Panc1 (cell line): ENCODE measurements at regions not wholly inside any gene's neighbourhood (a gene's known extent, or its start where the extent isn't known, plus 50 kb on each side); places are given as distances from the start of the nearest gene placed in this dataset.

Source experiments
- ATAC-seq: fragments of 200-7000 bp; cut with Tn5 transposase; 2 replicates; pipeline ENCODE4 v1.9.1; 2020; ENCODE audit warnings: mild to moderate bottlenecking, moderate library complexity
- BruUV-seq: library from RNA; stranded (reverse); fragments of 400-500 nt; replicated peaks from 2 replicates; lab custom pipeline; 2021; lab: Mats Ljungman, UMichigan
- CTCF ChIA-PET: fragments of 300-600 bp; sonication (Branson Sonifier 250); formaldehyde crosslinking; loops from one replicate; lab custom pipeline; 2022; ENCODE audit warnings: antibody characterized with exemption; lab: Charles Lee
- POLR2A ChIA-PET: fragments of 300-600 bp; sonication (Branson Sonifier 250); formaldehyde crosslinking; loops from one replicate; lab custom pipeline; 2022; ENCODE audit warnings: antibody characterized with exemption; lab: Charles Lee
- DNase-seq: peaks from one replicate; pipeline ENCODE4 v3.0.0-alpha.2; 2010; ENCODE audit warnings: low read depth, low spot score
- H3K27ac ChIP-seq: 2 replicates; pipeline ENCODE4 v1.5.1; 2011; ENCODE audit warnings: mild to moderate bottlenecking, low read length, inconsistent platforms
- H3K27me3 ChIP-seq: fragments of 200-500 bp; sonication (Bioruptor generic); 2 replicates; pipeline ENCODE4 v1.6.0; 2014; ENCODE audit warnings: low read length, inconsistent platforms; ENCODE audit not compliant: control insufficient read depth, insufficient read depth
- H3K36me3 ChIP-seq: fragments of 200-500 bp; sonication (Bioruptor generic); 2 replicates; pipeline ENCODE4 v1.5.1; 2014; ENCODE audit warnings: inconsistent platforms, mild to moderate bottlenecking, low read length, moderate library complexity; ENCODE audit not compliant: control insufficient read depth, insufficient read depth
- H3K4me1 ChIP-seq: 2 replicates; pipeline ENCODE4 v1.5.1; 2011; ENCODE audit warnings: inconsistent platforms, mild to moderate bottlenecking, low read length, moderate library complexity; ENCODE audit not compliant: control insufficient read depth, insufficient read depth
- H3K4me3 ChIP-seq, 2 experiments: 2 replicates each; pipeline ENCODE4 v1.5.1; 2011 to 2012; ENCODE audit warnings: low read depth in 2 of 2, low read length in 2 of 2, mild to moderate bottlenecking in 2 of 2, inconsistent platforms in 1 of 2, moderate library complexity in 1 of 2
- H3K9me3 ChIP-seq: fragments of 200-500 bp; sonication (Bioruptor generic); 2 replicates; pipeline ENCODE4 v1.5.1; 2014; ENCODE audit warnings: low read depth, mild to moderate bottlenecking, inconsistent platforms, low read length, moderate library complexity; ENCODE audit not compliant: control insufficient read depth, insufficient read depth
- POLR2AphosphoS5 ChIP-seq: IDR thresholded peaks from 2 replicates; pipeline ENCODE4 v1.6.1; 2012; ENCODE audit warnings: mild to moderate bottlenecking, low read depth, low read length, moderate library complexity
- SIN3A ChIP-seq: IDR thresholded peaks from 2 replicates; pipeline ENCODE4 v1.6.1; 2012; ENCODE audit warnings: low read depth, mild to moderate bottlenecking, low read length, moderate library complexity, borderline replicate concordance; ENCODE audit not compliant: insufficient read depth
- TCF7L2 ChIP-seq: IDR thresholded peaks from 2 replicates; pipeline ENCODE4 v1.6.1; 2011; ENCODE audit warnings: mild to moderate bottlenecking, low read depth, low read length, inconsistent platforms
- in situ Hi-C: cut with HindIII; loops from 2 replicates; pipeline ENCODE4 v1.10.0; 2016; ENCODE audit warnings: low sequenced_read_pairs, low pct_unique_long_range_greater_than_20kb
- intact Hi-C: fragments of 100-400 bp; cut with micrococcal nuclease; formaldehyde crosslinking; loops from one replicate; pipeline ENCODE4 v1.10.0; 2022; ENCODE audit not compliant: unreplicated experiment
- TF ChIP-seq, protein P1 (sequence below), 2 experiments: IDR thresholded peaks; 2 replicates each; pipeline ENCODE4 v1.6.1; 2011 to 2012; ENCODE audit warnings: low read depth in 2 of 2, control low read depth in 1 of 2, low read length in 1 of 2, mild to moderate bottlenecking in 1 of 2, moderate library complexity in 1 of 2; ENCODE audit not compliant: insufficient read depth in 1 of 2
- TF ChIP-seq, protein P2 (sequence below): fragments of 450-650 bp; IDR thresholded peaks from 2 replicates; pipeline ENCODE4 v1.5.1; 2017; ENCODE audit warnings: mild to moderate bottlenecking

DNA sequence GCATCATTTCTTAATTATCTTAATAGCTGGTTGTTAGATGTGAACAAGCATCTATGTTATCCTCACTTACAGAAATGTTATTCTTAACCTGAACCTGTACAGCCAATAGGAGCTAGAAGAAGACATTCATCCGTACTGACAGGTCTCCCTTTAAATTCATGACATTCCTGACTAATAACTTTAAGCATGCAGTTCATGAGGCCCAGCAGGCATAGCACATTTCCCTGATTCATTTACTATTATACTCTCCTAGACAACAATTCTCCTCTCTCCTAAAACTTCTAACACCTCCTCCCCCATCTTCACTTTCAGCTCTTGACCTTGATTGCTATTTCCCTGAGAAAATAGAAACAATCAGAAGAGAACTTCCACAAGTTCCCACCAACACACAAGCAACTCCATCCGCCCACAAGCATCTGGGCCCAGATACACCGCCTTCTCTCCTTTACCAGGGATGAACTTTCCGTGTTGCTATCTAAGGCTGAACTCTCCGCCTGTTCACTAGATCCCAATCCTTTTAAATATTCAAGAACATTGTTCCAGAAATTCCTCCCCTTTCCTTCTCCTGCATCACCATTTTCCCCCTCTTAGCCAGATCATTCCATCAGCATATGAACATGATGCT is 62.9 kb upstream of the SPRED1 start:
- intact Hi-C loops = no loop called here
- DNase-seq = no peak

GRCh38 chr15:38190501-38190900 is 62.1 kb upstream of the SPRED1 start:
- ATAC-seq (no peak), DNase-seq (no peak)
- no peak overlapping the region for H3K4me3 ChIP-seq
- intact Hi-C loops = no loop called here
- no TSS peak for BruUV-seq
- ChIA-PET CTCF (no interaction called here), POLR2A (no interaction called here)
- H3K27ac ChIP-seq = no peak overlapping the region
- TF ChIP-seq, protein P1, sequence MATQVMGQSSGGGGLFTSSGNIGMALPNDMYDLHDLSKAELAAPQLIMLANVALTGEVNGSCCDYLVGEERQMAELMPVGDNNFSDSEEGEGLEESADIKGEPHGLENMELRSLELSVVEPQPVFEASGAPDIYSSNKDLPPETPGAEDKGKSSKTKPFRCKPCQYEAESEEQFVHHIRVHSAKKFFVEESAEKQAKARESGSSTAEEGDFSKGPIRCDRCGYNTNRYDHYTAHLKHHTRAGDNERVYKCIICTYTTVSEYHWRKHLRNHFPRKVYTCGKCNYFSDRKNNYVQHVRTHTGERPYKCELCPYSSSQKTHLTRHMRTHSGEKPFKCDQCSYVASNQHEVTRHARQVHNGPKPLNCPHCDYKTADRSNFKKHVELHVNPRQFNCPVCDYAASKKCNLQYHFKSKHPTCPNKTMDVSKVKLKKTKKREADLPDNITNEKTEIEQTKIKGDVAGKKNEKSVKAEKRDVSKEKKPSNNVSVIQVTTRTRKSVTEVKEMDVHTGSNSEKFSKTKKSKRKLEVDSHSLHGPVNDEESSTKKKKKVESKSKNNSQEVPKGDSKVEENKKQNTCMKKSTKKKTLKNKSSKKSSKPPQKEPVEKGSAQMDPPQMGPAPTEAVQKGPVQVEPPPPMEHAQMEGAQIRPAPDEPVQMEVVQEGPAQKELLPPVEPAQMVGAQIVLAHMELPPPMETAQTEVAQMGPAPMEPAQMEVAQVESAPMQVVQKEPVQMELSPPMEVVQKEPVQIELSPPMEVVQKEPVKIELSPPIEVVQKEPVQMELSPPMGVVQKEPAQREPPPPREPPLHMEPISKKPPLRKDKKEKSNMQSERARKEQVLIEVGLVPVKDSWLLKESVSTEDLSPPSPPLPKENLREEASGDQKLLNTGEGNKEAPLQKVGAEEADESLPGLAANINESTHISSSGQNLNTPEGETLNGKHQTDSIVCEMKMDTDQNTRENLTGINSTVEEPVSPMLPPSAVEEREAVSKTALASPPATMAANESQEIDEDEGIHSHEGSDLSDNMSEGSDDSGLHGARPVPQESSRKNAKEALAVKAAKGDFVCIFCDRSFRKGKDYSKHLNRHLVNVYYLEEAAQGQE (IDR thresholded peaks at IDR 0.05; ENCODE audit: insufficient read depth in 1 of 2, low read depth in 2 of 2, low read length in 1 of 2) = no peak
- no peaks in the 10 kb centered on the region for H3K4me1 ChIP-seq
- no peaks in the 10 kb centered on the region for H3K36me3 ChIP-seq
- peaks cover 3% of the 10 kb centered on the region; the same call in 1 of the 2 replicates for H3K27me3 ChIP-seq
- in situ Hi-C loops = no loop called here
- no peaks in the 10 kb centered on the region for H3K9me3 ChIP-seq

More for the DNA sequence above, 62.9 kb upstream of the SPRED1 start:
- Histone ChIP-seq H3K4me3 (no peak overlapping the region), H3K36me3 (no peaks in the 10 kb centered on the region), H3K9me3 (no peaks in the 10 kb centered on the region), H3K4me1 (no peaks in the 10 kb centered on the region), H3K27me3 (peaks cover 3% of the 10 kb centered on the region; the same call in 1 of the 2 replicates), H3K27ac (no peak overlapping the region)
- ATAC-seq = no peak
- CTCF ChIA-PET = no interaction called here
- TF ChIP-seq, protein P2, sequence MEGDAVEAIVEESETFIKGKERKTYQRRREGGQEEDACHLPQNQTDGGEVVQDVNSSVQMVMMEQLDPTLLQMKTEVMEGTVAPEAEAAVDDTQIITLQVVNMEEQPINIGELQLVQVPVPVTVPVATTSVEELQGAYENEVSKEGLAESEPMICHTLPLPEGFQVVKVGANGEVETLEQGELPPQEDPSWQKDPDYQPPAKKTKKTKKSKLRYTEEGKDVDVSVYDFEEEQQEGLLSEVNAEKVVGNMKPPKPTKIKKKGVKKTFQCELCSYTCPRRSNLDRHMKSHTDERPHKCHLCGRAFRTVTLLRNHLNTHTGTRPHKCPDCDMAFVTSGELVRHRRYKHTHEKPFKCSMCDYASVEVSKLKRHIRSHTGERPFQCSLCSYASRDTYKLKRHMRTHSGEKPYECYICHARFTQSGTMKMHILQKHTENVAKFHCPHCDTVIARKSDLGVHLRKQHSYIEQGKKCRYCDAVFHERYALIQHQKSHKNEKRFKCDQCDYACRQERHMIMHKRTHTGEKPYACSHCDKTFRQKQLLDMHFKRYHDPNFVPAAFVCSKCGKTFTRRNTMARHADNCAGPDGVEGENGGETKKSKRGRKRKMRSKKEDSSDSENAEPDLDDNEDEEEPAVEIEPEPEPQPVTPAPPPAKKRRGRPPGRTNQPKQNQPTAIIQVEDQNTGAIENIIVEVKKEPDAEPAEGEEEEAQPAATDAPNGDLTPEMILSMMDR = no peak
- TF ChIP-seq, protein P1 (IDR thresholded peaks at IDR 0.05; ENCODE audit: insufficient read depth in 1 of 2, low read depth in 2 of 2, low read length in 1 of 2) = no peak
- TF ChIP-seq SIN3A (no peak), TCF7L2 (no peak), POLR2AphosphoS5 (no peak)
- in situ Hi-C loops = no loop called here
- POLR2A ChIA-PET = no interaction called here
- BruUV-seq = no TSS peak
